Sciatic nerve (tissue), 2 donors: ENCODE measurements at regions not wholly inside any gene's neighbourhood (a gene's known extent, or its start where the extent isn't known, plus 50 kb on each side); places are given as distances from the start of the nearest gene placed in this dataset.

ENCODE experiments used
- ATAC-seq: fragments of 200-7000 bp; cut with Tn5 transposase; one replicate; pipeline ENCODE4 v1.9.1; 2020; ENCODE audit warnings: mild to moderate bottlenecking, moderate library complexity
- DNase-seq: peaks from one replicate; pipeline ENCODE4 v3.0.0-alpha.2; 2020; ENCODE audit warnings: low spot score
- intact Hi-C: fragments of 100-400 bp; cut with DNase I; formaldehyde crosslinking; loops from one replicate; pipeline ENCODE4 v1.14.2; 2022
- donor health status: DM: no; HTN: no; CAD: no.
- donor health status: DM: no; HTN: no; CAD: no.

DNA sequence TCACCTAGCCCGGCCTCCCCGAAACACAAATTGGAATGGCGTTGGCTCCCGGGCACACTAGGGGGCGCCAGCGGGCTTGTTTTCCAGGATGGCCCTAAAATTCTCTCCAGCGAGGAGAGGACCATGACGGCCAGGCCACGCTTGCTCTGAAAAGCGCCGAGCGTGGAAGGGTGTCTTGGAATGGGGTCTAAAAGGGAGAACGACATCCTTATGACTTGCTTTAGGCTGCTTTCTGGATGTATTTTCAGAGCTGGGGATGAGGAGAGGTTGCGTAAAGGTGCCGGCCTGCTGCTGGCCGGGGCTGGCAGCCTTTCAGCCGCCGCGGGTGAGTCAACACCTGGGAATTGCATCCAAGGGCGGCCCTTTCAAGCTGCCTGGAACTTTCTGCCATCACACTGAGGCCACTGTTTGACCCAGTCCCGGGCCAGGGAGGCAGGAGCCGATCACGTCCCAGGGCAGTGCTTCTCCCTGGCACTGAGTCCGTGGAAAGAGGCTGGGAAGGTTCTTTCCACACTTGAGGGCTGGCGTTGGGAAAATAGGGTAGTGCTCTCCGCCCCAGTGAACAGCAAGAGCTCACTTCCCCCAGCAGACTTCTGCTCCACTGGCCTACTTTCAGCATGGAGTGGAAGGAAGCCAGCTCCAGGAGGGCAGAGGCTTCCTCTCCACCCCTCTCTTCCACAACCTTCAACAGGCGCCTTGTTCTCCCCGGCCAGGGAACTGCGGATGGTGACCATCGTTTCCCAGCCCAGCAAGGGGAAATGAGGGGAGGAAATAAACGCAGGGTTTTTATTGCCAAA lies 216.2 kb downstream of the TTC8 start:
- ATAC-seq = peak; percentile 95
- peak; percentile 93 for DNase-seq
- intact Hi-C loops = loop anchor here (5.0 kb wide), 1 partner anchor 877 kb away; no protein-coding TSS in a partner anchor

DNA sequence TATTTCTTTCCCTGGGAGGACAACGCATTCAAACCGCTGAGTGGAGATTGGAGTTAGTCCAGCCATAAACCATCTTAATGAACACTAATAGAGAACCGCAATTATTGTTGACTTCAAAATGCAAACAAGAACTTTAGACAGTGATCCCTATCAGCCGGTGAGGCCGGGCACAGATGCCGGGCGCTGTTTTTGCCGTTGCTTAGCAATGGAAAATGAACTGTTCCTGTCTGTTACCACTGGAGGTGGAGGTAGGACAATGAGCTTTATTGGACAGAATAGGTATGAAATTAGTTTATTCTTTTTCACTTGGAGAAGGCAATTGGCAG lies 216.8 kb downstream of the TTC8 start:
- intact Hi-C loops = loop anchor here (5.0 kb wide), 1 partner anchor 876 kb away; no protein-coding TSS in a partner anchor
- DNase-seq (no peak), ATAC-seq (peak; percentile 42)

DNA sequence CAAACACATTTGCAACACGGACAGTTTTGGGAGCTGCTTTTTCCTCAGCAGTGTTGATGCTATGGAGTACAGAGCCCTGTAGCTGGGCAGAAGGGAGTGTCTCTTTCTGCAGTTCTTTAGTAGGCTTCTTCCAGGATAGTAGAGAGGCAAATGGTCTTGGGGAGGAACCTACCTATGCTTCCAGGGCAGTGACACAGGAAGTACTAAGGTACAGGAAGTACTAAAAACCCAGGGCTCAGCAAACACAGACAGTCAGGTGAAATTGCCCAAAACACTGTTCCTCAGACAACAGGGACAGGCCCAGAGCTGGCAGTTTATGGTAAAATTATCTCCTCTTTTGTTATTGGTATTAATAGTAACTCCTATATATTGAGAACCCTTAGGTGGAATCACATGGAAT lies 217.6 kb downstream of the TTC8 start:
- intact Hi-C loops = loop anchor here (5.0 kb wide), 1 partner anchor 875 kb away; no protein-coding TSS in a partner anchor
- DNase-seq (no peak), ATAC-seq (no peak)

DNA sequence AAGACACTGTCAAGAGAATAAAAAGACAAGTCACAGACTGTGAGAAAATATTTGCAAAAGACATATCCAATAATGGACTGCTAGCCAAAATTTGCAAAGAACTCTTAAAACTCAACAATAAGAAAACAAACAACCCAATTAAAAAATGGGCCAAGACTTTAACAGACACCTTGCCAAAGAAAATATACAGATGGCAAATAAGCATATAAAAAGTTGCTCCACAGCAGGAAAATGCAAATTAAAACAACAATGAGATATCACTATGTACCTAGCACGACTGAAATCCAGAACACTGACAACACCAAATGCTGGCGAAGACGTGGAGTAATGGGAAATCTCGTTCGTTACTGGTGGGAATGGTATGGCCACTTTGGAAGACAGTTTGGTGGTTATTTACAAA lies 228.9 kb downstream of the TTC8 start:
- no peak for DNase-seq
- intact Hi-C loops = no loop called here
- no peak for ATAC-seq

DNA sequence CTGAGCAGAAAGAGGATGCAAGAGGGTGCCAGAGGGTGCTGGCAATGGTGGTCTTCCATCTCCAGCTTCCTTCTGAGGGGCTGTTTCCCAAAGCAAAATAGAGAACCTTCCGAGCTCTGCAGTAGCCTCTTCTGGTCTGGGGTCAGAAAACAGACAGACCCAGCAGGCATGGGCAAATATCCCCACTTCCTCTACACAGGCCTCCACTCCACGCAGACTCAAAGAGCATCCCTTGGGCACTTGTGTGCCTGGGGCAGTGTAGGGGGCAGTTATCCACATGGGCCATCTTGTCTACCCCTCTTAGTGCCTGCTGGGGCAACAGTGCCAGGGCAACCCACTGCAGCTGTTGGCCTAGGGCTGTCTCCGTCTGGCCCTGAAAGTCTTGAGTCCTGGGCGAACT lies 231.9 kb downstream of the TTC8 start:
- DNase-seq = no peak
- no peak for ATAC-seq
- intact Hi-C loops = no loop called here

DNA sequence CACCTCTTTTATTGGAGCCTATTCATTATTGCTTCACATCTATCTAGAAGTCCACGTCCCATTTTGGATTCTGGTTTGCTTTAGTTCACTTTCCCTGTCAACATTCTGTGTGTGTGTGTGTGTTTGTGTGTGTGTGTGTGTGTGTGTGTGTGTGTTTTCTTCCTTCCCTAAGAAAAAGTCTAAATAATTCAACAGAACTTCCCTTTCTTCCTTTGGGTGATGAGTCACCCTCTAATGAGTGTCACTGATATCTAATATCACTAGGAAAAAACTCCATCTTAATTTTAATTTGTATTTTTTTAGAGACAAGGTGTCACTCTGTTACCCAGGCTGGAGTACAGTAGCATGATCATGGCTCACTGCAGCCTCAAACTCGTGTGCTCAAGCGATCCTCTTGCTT lies 234.2 kb downstream of the TTC8 start:
- DNase-seq (no peak), ATAC-seq (no peak)
- intact Hi-C loops = no loop called here

DNA sequence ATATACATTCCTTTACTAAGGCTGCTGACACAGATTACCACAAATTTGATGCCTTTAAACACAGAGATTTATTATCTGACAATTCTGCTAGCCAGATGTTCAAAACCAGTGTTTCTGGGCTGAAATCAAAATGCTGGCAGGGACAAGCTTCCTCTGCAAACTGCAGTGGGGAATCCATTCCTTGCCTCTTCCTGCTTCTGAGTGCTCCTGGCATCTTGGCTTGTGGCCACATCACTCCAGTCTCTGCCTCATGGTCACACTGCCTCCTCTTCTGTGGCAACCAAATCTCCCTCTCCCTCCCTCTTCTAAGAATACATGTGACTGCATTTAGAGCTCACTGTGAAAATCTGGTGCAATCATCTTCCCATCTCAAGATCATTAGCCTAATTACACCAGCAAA lies 235.7 kb downstream of the TTC8 start:
- intact Hi-C loops = no loop called here
- DNase-seq = no peak
- no peak for ATAC-seq

DNA sequence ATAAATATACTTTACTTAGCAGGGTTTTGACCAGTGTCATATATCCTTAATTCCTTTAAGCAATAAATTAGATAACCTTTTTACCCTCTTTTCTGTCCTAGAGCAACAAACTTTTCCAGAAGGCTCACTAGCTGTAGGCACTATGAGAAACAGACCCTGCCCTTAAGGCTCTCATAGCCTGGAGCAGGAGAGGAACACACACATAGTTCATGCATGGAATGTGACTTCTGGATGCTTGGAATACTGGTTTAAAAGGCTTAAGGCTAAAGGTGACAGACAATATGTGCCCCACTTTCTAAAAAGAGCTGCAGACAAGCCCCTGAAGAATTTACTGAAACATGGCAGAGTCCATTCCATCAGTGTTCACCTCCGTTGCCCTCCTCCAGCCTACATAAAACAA lies 237.2 kb downstream of the TTC8 start:
- DNase-seq = no peak
- intact Hi-C loops = no loop called here
- ATAC-seq = no peak

DNA sequence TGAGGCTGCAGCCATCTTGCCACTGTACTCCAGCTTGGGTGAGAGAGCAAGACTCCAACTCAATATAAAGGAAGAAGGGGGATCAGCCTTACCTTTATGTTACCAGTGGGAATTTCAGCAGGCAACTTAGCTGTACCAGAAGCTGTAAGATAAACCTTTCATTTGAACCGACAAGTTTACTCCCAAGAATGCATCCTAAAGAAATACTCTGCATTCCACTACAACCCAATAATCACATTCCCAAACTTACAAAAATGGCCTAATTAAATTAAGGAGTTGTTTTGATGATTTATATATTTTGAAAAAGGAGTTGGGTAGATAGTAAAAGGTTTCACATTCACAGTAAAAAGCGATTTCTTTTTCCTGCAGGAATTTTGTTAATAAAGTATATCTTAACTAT lies 241.4 kb downstream of the TTC8 start:
- intact Hi-C loops = no loop called here
- ATAC-seq (no peak), DNase-seq (no peak)

DNA sequence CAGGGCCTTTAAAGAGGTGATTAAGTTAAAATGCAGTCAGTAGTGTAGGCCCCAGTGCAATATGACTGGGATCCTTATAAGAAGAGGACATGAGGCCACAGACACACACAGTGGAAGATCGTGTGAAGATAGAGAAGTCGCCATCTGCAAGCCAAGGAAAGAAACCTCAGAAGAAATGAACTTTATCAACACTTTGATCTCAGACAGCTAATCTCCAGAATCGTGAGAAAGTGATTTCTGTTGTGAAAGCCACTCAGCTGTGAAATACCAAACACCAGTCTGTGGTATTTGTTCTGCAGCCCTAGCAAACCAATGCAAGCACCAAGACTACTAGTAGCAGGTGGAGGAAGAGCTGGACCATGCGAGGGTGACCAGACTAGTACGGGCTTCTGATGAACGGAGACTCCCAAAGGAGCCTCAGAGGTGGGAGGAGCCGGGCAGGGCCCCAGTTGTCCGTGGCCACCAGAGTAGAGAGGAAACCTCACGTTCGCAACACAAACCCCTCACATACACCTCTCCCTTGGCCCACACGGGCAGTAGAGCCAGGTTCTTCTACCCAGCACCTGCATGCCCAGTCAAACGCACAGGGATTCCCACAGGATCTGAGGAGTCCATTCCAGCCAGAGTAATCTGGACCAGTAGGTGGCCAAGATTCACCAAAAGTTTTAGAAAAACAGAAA lies 243.0 kb downstream of the TTC8 start:
- no peak for ATAC-seq
- DNase-seq = no peak
- intact Hi-C loops = no loop called here

DNA sequence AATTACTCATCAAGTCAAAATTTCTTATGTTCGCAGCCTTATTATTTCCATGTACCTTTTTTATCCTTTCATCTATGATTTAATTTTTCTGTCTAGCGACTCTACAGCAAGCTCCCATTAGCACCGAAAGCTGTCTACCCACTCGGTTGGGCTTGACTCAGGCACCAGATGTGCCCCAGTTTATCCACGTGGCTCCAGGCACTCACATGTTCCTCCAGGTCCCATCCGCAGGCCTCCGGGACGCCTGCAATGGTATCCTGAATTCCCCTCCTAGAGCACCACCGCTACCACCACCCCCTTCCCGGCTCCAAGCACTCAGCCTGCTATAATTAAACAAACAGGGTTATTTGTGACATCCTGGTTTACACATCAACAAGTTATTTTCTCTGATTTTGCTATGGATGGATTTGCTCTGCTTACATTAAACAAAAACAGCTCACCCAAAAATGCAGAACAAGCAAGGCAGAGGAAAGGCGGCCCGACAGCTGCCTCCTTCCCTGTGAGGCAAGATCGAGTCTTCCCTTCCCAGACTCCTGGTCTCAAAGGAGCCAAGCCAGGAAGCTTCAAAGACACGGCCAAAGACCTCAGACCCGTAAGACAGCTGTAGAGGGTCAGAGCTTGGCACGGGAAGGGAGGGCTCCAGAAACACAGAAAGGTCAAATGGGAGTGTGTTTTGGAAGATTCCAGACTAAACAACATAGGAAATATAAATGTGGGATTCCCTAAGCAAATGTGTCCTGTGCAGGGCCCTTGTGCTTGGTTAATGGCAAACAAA lies 253.8 kb downstream of the TTC8 start:
- intact Hi-C loops = no loop called here
- no peak for DNase-seq
- no peak for ATAC-seq

DNA sequence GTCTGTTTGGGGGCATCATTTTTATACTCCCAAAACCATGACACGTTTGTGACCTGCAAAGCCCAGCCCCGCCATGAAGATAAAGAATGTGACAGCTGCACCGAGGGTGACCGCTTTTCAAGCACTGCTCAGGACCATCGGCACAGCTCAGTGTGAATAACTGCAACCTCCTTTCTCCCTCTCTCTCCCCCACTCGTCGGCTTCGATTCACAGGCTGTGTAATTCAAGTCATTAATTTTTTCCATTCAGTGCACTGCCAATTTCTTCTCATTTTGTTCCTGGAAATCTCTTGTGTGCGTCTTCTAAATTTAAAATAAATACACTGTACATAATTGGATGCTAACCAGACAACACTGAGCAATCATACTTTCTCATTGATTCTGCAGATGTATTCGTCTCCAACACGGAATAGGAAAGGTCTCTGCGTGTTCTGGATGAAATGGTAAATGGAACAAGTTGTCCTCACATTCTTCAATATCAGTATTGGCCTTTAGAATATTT lies 260.8 kb downstream of the TTC8 start:
- ATAC-seq (peak; percentile 67), DNase-seq (no peak)
- intact Hi-C loops = no loop called here

DNA sequence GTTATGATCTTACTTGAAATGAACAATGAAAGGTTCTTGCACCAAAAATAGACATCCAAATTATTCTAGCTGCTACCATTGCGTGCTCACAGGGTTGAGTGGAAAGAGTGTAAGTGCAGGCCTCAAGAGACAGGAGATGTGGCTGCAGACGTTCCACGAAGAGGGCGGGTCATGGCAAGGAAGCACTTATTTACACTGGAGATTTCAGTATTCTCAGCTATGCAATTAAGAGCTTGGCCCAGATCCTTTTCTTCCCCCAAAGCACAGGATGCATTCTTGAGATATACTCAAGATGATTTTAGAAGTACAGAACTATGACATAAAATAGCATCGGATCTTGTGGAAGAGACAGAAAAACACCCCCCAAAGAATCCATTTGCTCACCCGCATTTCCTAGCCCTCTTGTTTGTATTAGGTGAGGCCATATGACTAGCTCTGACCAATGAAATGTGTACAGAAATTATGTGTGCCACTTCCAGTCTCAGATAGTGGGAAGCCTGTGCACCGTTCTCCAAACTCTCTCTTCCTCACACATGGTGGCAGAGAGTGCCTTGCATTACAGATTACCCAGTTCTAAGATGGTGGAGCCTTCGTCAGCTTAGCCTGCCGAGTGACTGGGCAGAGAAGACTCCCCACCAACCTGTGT lies 261.4 kb downstream of the TTC8 start:
- intact Hi-C loops = no loop called here
- no peak for DNase-seq
- ATAC-seq = peak; percentile 92

DNA sequence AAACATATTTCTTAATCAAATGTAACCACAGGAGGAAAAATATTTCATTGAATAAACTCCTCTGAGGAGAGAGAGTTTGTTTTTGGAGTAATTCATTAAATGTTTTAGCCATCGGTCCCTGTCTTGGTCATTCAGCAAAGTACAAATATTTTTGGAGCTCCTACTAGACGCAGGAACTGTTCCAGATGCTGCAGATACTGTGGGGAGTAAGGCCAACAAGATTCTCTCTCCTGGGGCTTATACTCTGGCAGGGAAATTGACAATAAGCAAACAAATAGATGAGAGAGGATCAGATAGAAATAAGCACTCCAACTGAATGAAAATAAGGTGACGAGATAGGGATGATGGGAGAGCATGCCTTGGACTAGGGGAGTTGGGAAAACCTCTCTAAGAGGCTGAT lies 264.1 kb downstream of the TTC8 start:
- DNase-seq (no peak), ATAC-seq (no peak)
- intact Hi-C loops = no loop called here

DNA sequence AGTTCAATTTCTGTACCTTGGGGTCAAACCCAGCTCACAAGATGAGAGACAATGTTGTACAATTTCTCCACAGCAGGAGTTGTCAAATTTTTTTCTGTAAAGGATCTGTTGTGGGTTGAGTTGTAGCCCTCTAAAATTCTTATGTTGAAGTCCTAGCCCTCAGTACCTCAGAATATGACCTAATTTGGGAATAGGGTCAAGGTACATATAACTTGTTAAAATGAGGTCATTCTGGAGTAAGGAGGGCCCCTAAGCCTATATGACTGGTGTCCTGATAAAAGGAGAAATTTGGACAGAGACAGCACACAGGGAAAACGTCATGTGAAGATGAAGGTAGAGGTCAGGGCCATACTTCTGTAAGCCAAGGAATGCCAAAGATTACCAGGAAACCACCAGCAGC lies 264.9 kb downstream of the TTC8 start:
- intact Hi-C loops = no loop called here
- DNase-seq (no peak), ATAC-seq (no peak)

DNA sequence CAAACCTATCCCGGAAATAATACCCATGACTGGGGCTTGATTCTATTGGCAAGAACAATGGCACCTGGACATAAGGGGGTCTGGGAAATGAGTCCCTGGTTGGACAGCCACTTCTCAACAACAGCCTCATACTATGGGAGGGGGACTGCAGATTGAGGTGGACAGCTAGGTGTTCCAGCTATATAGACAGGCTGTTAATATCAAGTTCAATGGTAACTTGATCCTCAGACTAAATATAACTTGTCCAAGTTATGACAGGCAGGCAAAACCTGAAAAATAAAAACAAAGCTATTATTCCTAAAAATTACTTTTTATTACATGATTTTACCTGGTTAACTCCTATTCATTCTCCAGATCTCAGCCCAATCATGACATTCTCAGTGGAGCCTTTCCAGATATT lies 267.3 kb downstream of the TTC8 start:
- intact Hi-C loops = no loop called here
- no peak for DNase-seq
- no peak for ATAC-seq

DNA sequence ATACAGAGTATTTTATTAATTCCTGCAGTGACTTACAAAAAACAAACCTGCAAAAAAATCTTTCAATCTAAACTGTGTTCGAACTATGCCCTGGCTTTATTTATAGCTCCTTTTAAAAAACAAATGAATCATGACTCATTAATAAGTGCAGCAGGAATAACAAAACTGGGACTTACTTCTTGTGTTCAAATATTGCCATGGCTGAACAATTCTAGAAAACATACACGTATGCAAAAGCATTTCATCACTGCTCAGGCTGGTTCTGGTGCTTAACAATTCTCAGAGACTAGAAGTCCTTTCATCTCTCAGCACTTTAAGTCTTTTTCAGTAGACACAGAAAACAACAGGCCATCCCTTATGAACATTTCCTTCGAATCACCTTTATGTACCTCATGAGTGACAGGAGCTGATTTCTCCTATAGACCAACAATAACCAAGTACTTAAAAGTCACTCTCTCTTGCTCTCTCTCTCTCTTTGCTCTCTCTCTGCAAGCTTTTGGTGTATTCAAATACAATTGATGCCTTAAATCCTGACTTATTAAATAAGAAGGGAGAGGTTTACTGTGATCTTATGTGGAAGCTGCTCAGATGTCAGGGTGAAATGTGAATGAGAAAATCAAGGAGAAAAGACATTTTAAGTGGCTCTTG lies 268.8 kb downstream of the TTC8 start:
- DNase-seq = no peak

DNA sequence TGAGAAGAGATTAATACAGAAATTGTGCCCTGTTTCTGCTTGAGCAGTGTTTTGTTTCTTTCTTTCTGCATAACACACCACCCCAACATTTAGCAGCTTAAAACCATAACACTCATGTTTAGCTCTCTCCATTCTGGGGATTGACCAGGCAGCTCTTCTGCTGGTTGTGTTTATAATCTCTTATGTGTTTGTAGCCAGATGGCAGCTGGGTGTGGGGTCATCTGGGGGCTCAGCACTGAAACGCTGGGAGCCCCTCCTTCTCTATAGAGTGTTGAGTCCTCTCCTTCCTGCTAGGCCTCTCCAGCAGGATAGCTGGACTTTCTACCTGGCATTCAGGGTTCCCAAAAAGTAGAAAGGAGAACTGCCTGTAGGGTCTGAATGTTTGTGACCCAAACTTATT lies 270.6 kb downstream of the TTC8 start:
- no peak for ATAC-seq
- intact Hi-C loops = no loop called here
- no peak for DNase-seq

More for the DNA sequence above, 268.8 kb downstream of the TTC8 start:
- intact Hi-C loops = no loop called here
- no peak for ATAC-seq

DNA sequence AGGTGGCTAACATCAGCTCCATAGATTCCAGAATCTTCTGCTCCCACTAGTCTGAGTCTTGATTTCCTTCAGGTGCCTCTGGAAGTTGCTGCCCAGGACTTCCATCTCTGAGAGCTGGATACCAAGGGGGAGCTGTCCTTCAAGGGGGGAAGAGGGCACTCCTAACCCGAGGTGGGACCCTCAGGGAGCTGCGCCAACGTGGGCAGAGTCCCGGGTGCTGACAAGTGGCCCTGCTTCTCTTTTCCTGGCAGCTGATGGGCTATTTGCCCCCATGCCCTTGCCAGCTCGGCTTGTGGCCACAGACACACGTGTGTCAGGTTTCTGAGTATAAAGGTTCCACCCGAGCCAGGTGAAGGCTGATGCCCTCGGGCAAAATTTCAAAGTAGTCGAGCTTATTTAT lies 272.5 kb downstream of the TTC8 start:
- DNase-seq (no peak), ATAC-seq (no peak)
- intact Hi-C loops = no loop called here
